ENCODE measurements at regions not wholly inside any gene's neighbourhood (a gene's known extent, or its start where the extent isn't known, plus 50 kb on each side); places are given as distances from the start of the nearest gene placed in this dataset.
"Not testable (repeated sequence)": the region's sequence is repeated elsewhere in the genome, so short reads cannot be mapped to it uniquely, and the experiment has no call there.

DNA sequence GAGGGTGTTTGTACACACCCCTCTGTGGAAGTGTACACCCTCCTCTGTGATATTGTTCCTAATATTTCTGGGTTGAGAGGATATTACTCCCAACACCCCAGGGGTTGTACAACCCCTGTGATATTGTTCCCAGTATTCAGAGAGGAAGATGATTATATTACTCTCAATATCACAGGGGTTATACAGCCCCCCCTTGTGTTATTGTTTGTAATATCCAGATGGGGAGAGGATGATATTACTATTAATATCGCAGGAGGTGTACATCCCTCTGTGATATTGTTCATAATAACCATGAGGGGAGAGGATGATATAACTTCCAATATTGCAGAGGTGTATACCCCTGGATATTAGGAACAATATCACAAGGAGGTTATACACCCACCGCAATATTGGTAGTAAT lies 566.1 kb upstream of the MIS18BP1 start:
- DNase-seq = no peak

DNA sequence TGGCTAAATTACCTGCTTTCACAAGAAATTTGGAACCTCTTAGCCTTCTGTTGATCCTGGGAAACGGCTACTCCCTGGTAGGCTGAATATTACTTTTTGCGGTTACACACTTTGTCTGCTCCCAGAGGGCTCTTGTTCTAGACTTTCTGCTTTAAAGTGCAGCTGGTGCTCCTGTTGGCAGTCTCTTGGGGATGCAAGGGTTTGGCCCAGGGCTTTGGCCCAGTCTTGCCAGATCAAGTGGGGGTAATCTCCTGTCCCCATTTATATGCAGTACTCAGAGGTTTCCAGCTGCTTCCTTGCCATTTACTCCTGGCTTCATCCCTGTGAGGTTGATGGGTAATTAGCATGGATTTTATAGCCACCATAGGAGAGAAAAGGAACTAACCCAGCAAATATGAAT lies 558.2 kb upstream of the MIS18BP1 start:
- peak in 1 of 3 experiments; percentile 93 for DNase-seq

- peak in 2 of 3 experiments; percentile 23 to 61 for DNase-seq
These were observed 557.3 kb upstream of the MIS18BP1 start for GRCh38 chr14:45810152-45810872.

DNA sequence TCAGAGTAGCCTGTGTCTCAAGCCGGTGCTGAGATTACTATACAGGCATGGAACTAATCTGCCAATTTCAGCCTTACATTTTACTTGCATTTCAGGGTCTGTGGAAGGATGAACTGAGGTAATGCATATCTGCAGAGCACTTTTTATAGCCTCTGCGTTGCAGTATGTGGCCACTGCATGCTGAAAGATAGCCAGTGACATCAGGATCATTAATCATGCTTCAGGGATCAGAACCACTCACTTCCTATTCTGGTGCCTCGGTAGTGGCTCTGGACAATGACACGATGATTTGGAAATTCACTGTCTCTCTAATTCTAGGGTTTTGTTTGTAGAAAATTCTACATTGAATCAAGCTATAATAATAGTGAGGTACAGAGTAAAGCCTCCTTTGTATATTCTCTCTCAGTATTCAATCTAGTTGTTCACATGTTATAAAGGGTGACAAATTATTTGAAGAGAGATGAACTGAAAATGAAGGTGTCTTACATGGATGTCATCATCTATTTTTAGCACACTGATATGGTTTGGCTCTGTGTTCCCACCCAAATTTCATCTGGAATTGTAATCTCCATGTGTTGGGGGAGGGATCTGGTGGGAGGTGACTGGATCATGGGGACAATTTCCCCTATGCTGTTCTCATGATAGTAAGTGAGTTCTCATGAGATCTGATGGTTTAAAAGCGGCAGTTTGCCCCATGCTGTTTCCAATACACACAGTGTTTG lies 554.3 kb upstream of the MIS18BP1 start:
- peak in 1 of 3 experiments; percentile 7 for DNase-seq

DNA sequence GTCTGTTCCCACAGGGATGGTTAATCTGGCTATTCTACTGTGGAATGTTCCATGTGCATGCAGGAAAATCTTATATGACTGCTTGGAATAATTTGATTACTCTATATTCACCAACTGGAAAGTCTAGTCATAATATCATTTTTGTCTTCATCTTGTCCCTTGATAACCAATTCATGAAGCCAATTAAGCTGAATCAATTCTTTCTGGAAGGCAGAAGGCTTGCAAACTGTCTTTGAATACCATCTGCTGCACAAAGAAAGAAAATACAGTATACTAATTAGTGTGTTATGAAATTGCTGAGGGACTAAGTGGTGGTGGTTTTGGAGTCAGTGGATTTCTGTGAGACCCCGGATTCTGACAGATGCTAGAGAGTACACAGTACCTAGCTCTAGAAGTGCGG lies 546.5 kb upstream of the MIS18BP1 start:
- DNase-seq = no peak

DNA sequence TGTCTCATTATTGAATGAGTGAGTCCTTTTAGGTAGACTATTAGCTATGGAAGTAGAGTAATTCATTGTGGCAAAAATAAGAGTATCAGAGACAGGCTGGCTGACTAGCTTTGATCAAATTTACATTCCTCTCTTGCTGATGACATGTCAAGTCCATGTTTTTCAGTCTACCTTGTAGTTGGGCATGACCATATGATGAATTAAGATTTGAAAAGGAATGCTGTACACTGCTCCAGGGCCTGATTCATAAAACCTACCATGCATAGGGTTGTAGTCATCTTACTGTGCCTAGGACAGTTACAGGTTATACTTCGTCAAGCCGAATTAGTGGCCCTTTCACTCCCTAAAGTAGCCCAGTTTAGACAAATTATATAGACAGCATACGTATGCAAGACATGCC lies 545.7 kb upstream of the MIS18BP1 start:
- DNase-seq = no peak

GRCh38 chr14:45796006-45796405 lies 543.0 kb upstream of the MIS18BP1 start:
- peak in 1 of 3 experiments; percentile 22 for DNase-seq

- no peak for DNase-seq
These were observed 540.1 kb upstream of the MIS18BP1 start for GRCh38 chr14:45793081-45793480.

- no peak for DNase-seq
These were observed 537.3 kb upstream of the MIS18BP1 start for GRCh38 chr14:45790293-45790692.

- no peak for DNase-seq
These were observed 534.2 kb upstream of the MIS18BP1 start for GRCh38 chr14:45787167-45787566.

DNA sequence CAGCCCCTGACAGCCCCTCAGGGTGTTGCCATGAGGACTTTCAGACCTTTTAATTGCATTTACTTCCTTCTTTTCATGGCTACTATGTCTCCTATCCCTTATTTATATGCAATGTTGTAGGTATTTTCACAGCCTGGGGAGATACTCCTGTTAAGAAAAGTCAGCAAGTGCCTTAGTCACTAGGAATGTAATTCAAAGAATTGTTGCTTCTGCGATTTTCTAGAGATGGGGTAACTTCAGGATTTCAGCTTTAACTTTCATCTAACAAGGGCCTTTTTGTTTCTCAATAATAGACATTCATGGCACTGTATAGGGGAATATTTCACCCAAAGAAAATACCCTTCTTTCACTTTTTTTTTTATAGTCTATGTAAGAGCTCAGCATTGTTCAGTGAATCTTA lies 533.3 kb upstream of the MIS18BP1 start:
- DNase-seq = no peak

DNA sequence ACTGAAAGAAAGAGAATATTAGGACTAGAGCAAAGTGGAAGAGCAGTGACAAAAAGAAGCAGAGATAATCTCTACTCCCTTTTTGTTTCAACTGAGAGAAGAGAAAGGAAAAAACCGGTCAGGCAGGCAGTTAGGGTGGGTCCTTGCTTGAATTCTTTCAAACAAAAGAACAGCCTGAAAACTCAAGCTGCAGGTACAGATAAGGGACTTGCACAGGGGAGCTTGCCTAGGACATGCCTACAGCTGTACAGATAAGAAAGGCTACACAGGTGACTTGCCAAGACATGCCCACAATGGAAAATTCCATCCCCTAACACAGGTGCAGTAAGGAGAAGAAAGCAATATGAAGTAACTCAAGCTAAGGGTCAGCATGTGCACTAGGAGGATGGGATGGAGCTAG lies 532.2 kb upstream of the MIS18BP1 start:
- DNase-seq = no peak

DNA sequence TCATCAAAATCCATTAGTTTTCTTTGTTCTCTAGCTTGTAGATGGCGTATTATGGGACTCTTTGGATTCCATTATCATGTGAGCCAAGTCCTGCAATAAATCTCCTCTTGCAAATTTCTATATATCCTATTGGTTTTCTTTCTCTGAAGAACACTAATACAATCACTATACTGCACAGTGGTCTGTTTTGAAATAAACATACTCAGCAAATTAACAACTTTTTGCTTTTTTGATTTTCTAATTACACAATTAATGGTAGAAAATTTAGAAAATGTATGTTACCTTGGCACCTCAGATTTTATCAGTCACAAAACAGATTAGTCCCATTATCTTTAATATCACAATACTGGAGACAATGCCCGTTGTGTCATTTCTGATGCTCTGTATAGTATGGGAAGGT lies 513.2 kb upstream of the MIS18BP1 start:
- DNase-seq = no peak

GRCh38 chr14:45757655-45758054 lies 504.7 kb upstream of the MIS18BP1 start:
- no peak for DNase-seq

DNA sequence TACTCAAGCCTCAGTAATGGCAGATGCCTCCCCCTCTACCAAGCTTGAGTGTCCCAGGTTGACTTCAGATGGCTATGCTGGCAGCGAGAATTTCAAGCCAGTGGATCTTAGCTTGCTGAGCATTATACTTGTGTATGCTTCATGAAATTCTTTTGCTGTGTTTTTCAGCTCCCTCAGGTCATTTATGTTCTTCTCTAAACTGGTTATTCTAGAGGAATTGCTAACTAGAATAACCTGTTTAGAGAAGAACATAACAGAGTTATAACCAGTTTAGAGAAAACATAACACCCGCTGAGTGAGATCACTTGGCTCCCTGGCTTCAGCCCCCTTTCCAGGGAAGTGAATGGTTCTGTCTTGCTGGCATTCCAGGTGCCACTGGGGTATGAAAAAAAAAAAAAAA lies 503.4 kb upstream of the MIS18BP1 start:
- not testable (repeated sequence) for DNase-seq

- no peak for DNase-seq
These were observed 490.9 kb upstream of the MIS18BP1 start for GRCh38 chr14:45743884-45744283.

DNA sequence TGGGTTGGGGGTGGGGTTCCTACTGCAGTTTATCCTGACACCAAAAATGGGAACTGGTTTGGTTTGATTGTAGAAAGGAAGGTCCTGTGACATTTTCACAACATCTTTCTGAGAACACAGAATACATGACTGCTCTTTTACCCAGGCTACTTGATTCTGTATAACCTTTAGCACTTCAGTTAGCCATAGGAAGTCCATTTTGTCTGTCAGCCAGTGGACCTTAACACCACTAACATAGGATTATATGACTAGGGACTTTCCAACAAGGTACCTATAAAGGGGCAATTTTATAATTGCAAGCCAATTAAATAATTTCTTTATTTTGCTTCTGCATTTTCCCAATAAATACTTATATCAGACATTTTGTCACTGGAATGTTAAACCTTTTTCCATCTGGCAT lies 489.2 kb upstream of the MIS18BP1 start:
- DNase-seq = no peak

GRCh38 chr14:45728434-45729225 lies 475.6 kb upstream of the MIS18BP1 start:
- DNase-seq = no peak

GRCh38 chr14:45727133-45727532 lies 474.1 kb upstream of the MIS18BP1 start:
- no peak for DNase-seq

- no peak for DNase-seq
These were observed 468.5 kb upstream of the MIS18BP1 start for GRCh38 chr14:45721472-45721871.

- peak in 2 of 3 experiments; percentile 33 to 68 for DNase-seq
These were observed 463.6 kb upstream of the MIS18BP1 start for GRCh38 chr14:45716572-45716971.

DNA sequence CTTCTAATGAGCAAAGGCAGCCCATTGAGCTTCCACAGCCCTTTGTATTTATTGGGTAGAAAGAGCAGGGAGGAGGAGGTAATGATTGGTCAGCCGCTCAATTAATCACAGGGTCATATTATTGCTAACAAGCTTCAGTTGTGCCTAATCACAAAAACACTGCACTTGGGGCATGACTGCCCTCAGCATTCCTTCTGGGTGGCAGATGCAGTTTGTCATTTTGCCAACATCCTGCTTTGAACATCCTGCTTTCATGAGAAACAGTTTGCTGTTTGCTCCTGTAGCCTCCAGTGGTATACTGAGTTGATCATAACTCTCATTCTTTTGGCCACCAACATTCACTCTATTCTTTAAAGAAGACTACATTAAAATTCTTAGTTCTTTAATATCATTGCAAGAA lies 462.9 kb upstream of the MIS18BP1 start:
- no peak for DNase-seq

DNA sequence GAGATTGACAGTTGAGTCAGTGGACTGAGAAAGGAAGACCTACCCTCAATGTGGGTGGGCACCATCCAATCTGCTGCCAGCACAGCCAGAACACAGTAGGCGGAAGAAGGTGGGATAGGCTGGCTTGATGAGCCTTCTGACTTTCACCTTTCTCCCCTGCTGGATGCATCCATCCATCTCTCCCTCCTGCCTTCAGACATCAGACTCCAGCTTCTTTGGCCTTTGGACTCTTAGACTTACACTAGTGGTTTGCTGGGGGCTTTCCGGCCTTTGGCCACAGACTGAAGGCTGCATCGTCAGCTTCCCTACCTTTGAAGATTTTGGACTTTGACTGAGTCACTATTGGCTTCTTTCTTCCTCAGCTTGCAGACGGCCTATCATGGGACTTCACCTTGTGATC lies 456.5 kb upstream of the MIS18BP1 start:
- DNase-seq = no peak
